H1 (cell line): ENCODE measurements at regions not wholly inside any gene's neighbourhood (a gene's known extent, or its start where the extent isn't known, plus 50 kb on each side); places are given as distances from the start of the nearest gene placed in this dataset.

ENCODE experiments used
- CTCF ChIA-PET: fragments of 300-600 bp; sonication (Branson Sonifier 250); formaldehyde crosslinking; loops from one replicate; lab custom pipeline; 2021; ENCODE audit not compliant: partially characterized antibody; lab: Charles Lee
- POLR2A ChIA-PET: fragments of 300-600 bp; sonication (Branson Sonifier 250); formaldehyde crosslinking; loops from one replicate; lab custom pipeline; 2021; ENCODE audit warnings: inconsistent platforms; ENCODE audit not compliant: partially characterized antibody; lab: Charles Lee
- DNase-seq, 2 experiments: peaks; one replicate each; pipeline versions ENCODE4 v3.0.0 to v3.0.0-alpha.2; 2010 to 2022; ENCODE audit warnings: low spot score in 2 of 2, low read depth in 1 of 2, mixed read lengths in 1 of 2
- FAIRE-seq: peaks from 2 replicates; lab custom pipeline; 2011; peaks lifted over from hg19 to GRCh38; lab: Jason Lieb, UNC
- H2AFZ ChIP-seq: 2 replicates; pipeline ENCODE4 v1.8.1; 2012; ENCODE audit warnings: low read length, inconsistent platforms
- H2AK5ac ChIP-seq: 2 replicates; pipeline ENCODE4 v1.6.1; 2013; ENCODE audit warnings: low read depth, low read length
- H2BK120ac ChIP-seq: replicated peaks from 2 replicates; pipeline ENCODE3; 2013; ENCODE audit warnings: low read depth, low read length, inconsistent platforms
- H2BK12ac ChIP-seq: 2 replicates; pipeline ENCODE4 v1.6.1; 2013; ENCODE audit warnings: low read depth, low read length
- H2BK15ac ChIP-seq: 2 replicates; pipeline ENCODE4 v1.6.1; 2013; ENCODE audit warnings: low read length
- H2BK20ac ChIP-seq: 2 replicates; pipeline ENCODE4 v1.6.1; 2013; ENCODE audit warnings: low read length
- H2BK5ac ChIP-seq: 2 replicates; pipeline ENCODE4 v1.6.1; 2013; ENCODE audit warnings: low read depth, low read length
- H3K14ac ChIP-seq: 2 replicates; pipeline ENCODE4 v1.6.1; 2013; ENCODE audit warnings: inconsistent platforms; ENCODE audit not compliant: insufficient read length
- H3K18ac ChIP-seq: 2 replicates; pipeline ENCODE4 v1.6.1; 2013; ENCODE audit warnings: low read length; ENCODE audit errors: extremely low read depth
- H3K23ac ChIP-seq: 2 replicates; pipeline ENCODE4 v1.6.1; 2013; ENCODE audit warnings: inconsistent platforms; ENCODE audit not compliant: insufficient read length
- H3K23me2 ChIP-seq: 2 replicates; pipeline ENCODE4 v1.6.1; 2013; ENCODE audit warnings: low read depth, low read length
- H3K27ac ChIP-seq: 2 replicates; pipeline ENCODE4 v1.6.1; 2011; ENCODE audit warnings: low read depth, low read length, inconsistent platforms
- H3K27me3 ChIP-seq, 4 experiments: replicated peaks in 1 of 4; 1 replicate in 1 of 4; 2 replicates in 3 of 4; pipeline versions ENCODE4 v1.6.1 to v1.8.1; 2011 to 2013; ENCODE audit warnings: low read length in 3 of 4, mild to moderate bottlenecking in 3 of 4, inconsistent platforms in 2 of 4, mixed read lengths in 2 of 4, moderate library complexity in 1 of 4; ENCODE audit not compliant: control insufficient read depth in 3 of 4, insufficient read depth in 3 of 4; ENCODE audit errors: extremely low read depth in 1 of 4
- H3K36me3 ChIP-seq, 4 experiments: 2 replicates each; pipeline versions ENCODE4 v1.6.1 to v1.8.1; 2011 to 2013; ENCODE audit warnings: mild to moderate bottlenecking in 4 of 4, low read length in 3 of 4, moderate library complexity in 2 of 4, control low read depth in 1 of 4, inconsistent platforms in 1 of 4; ENCODE audit not compliant: insufficient read depth in 4 of 4, control insufficient read depth in 2 of 4
- H3K4ac ChIP-seq: replicated peaks from 2 replicates; pipeline ENCODE3; 2013; ENCODE audit warnings: low read length, low read depth, mixed read lengths, inconsistent platforms; ENCODE audit not compliant: insufficient read length
- H3K4me1 ChIP-seq, 4 experiments: replicated peaks in 1 of 4; 1 replicate in 1 of 4; 2 replicates in 3 of 4; pipeline versions ENCODE4 v1.6.1 to v1.8.1; 2011 to 2013; ENCODE audit warnings: low read length in 3 of 4, inconsistent platforms in 2 of 4, mixed read lengths in 1 of 4; ENCODE audit not compliant: insufficient read depth in 4 of 4, control insufficient read depth in 3 of 4
- H3K4me2 ChIP-seq, 2 experiments: 2 replicates each; pipeline versions ENCODE4 v1.6.1 to v1.8.1; 2011 to 2013; ENCODE audit warnings: low read depth in 2 of 2, low read length in 2 of 2, control low read depth in 1 of 2, inconsistent platforms in 1 of 2, mild to moderate bottlenecking in 1 of 2; ENCODE audit not compliant: insufficient read depth in 1 of 2
- H3K4me3 ChIP-seq, 4 experiments: fragments of 200-600, 300-600 bp in 1 of 4; sonication (generic), shearing (Covaris generic), sonication (Bioruptor Twin) in 1 of 4; 2 replicates each; pipeline versions ENCODE4 v1.5.1 to v1.8.1; 2011 to 2016; ENCODE audit warnings: low read length in 4 of 4, low read depth in 3 of 4, control low read depth in 2 of 4, inconsistent platforms in 2 of 4, mild to moderate bottlenecking in 2 of 4, mixed read lengths in 1 of 4, moderate library complexity in 1 of 4; ENCODE audit not compliant: insufficient read depth in 2 of 4; ENCODE audit errors: extremely low read depth in 1 of 4
- H3K56ac ChIP-seq: replicated peaks from 2 replicates; pipeline ENCODE3; 2013; ENCODE audit warnings: low read depth, mild to moderate bottlenecking, mixed read lengths, low read length, inconsistent platforms; ENCODE audit not compliant: insufficient read length
- H3K79me1 ChIP-seq: 2 replicates; pipeline ENCODE4 v1.6.1; 2013; ENCODE audit warnings: low read depth, low read length, control low read depth
- H3K79me2 ChIP-seq, 2 experiments: 2 replicates each; pipeline versions ENCODE4 v1.6.1 to v1.8.1; 2012 to 2013; ENCODE audit warnings: low read length in 2 of 2, mild to moderate bottlenecking in 2 of 2, inconsistent platforms in 1 of 2; ENCODE audit not compliant: insufficient read depth in 2 of 2, control insufficient read depth in 1 of 2
- H3K9ac ChIP-seq, 4 experiments: replicated peaks in 1 of 4; 1 replicate in 1 of 4; 2 replicates in 3 of 4; pipeline versions ENCODE4 v1.6.1 to v1.8.1; 2011 to 2013; ENCODE audit warnings: low read depth in 3 of 4, low read length in 3 of 4, control low read depth in 2 of 4, mild to moderate bottlenecking in 2 of 4, moderate library complexity in 2 of 4, inconsistent platforms in 1 of 4; ENCODE audit errors: extremely low read depth in 1 of 4
- H3K9me3 ChIP-seq, 2 experiments: 2 replicates each; pipeline versions ENCODE4 v1.6.1 to v1.8.1; 2012 to 2013; ENCODE audit warnings: mild to moderate bottlenecking in 2 of 2, moderate library complexity in 2 of 2, control low read depth in 1 of 2, inconsistent platforms in 1 of 2, low read depth in 1 of 2, low read length in 1 of 2, mixed read lengths in 1 of 2; ENCODE audit not compliant: insufficient read depth in 2 of 2
- H4K20me1 ChIP-seq, 2 experiments: replicated peaks in 1 of 2; 2 replicates each; pipeline versions ENCODE3 to v1.8.1; 2011 to 2013; ENCODE audit warnings: inconsistent platforms in 2 of 2, low read length in 2 of 2, mild to moderate bottlenecking in 1 of 2; ENCODE audit not compliant: insufficient read depth in 2 of 2, control insufficient read depth in 1 of 2
- H4K5ac ChIP-seq: 2 replicates; pipeline ENCODE4 v1.6.1; 2013; ENCODE audit warnings: low read length, low read depth, mixed read lengths, inconsistent platforms; ENCODE audit not compliant: insufficient read length
- H4K8ac ChIP-seq: 2 replicates; pipeline ENCODE4 v1.8.0; 2013; ENCODE audit warnings: mild to moderate bottlenecking, moderate library complexity, low read length, inconsistent platforms; ENCODE audit not compliant: insufficient read depth; ENCODE audit errors: extremely low read depth
- H4K91ac ChIP-seq: replicated peaks from 2 replicates; pipeline ENCODE3; 2013; ENCODE audit warnings: low read length, mixed read lengths, inconsistent platforms; ENCODE audit not compliant: insufficient read length
- CBX5 ChIP-seq: fragments of 300-800, 300-1000 bp; sonication (generic); IDR thresholded peaks from 2 replicates; pipeline ENCODE4 v1.7.1; 2016; ENCODE audit warnings: antibody characterized with exemption, low read length, low read depth
- POU5F1 ChIP-seq: IDR thresholded peaks from 2 replicates; pipeline ENCODE4 v1.6.1; 2011; ENCODE audit warnings: low read depth, mild to moderate bottlenecking, low read length, moderate library complexity
- SRF ChIP-seq: IDR thresholded peaks from 2 replicates; pipeline ENCODE4 v1.6.1; 2011; ENCODE audit warnings: mild to moderate bottlenecking, low read depth, low read length, moderate library complexity
- WGBS, 2 experiments: shearing (Covaris generic) in 1 of 2; methylation state at CpG; one replicate each; pipeline versions ENCODE4 v1.1.6 to v1.1.7; 2013 to 2015; ENCODE audit warnings: low lambda C conversion rate in 2 of 2, mixed read lengths in 2 of 2, inconsistent platforms in 1 of 2, low coverage in 1 of 2, missing lambda C conversion rate in 1 of 2; ENCODE audit not compliant: insufficient replicate concordance in 2 of 2, insufficient coverage in 1 of 2, insufficient read length in 1 of 2; ENCODE audit errors: extremely low coverage in 1 of 2, missing lambda C conversion rate in 1 of 2; 5-methylcytosine and 5-hydroxymethylcytosine counted together
- TF ChIP-seq, protein P1 (sequence below): IDR thresholded peaks from 2 replicates; pipeline ENCODE4 v1.6.1; 2012; ENCODE audit warnings: inconsistent platforms

DNA sequence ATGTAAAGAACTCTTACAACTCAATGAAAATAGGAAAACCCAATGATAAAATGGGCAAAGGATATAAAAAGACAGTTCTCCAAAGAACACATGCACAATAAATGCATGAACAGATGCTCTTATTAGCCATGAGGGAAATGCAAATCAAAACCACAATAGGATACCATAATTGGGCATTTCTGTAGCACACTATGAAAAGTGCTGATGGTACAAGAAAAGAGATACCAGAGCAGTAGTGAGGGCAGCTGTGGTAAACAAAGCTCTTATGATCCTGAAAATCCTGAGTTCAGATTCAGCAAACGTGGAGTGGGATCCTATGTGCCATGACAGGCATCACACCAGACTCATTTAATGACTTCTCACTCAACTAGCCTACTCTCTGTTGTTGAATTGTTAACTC lies 96.7 kb upstream of the SLC25A13 start:
- Histone ChIP-seq H3K23me2 (no peaks in the 10 kb centered on the region), H3K9me3 (no peaks in the 10 kb centered on the region), H2BK15ac (no peak overlapping the region), H4K20me1 (no peaks in the 10 kb centered on the region), H3K79me1 (no peaks in the 10 kb centered on the region), H3K27me3 (no peaks in the 10 kb centered on the region), H3K79me2 (no peaks in the 10 kb centered on the region), H3K18ac (no peak overlapping the region), H3K36me3 (no peaks in the 10 kb centered on the region), H2AFZ (no peak overlapping the region), H3K4ac (no peak overlapping the region), H3K27ac (no peak overlapping the region), H2AK5ac (no peak overlapping the region), H4K5ac (no peak overlapping the region), H4K8ac (no peak overlapping the region), H3K4me2 (no peak overlapping the region), H3K9ac (no peak overlapping the region), H2BK120ac (no peak overlapping the region), H2BK20ac (no peak overlapping the region), H3K23ac (no peak overlapping the region), H3K14ac (no peak overlapping the region), H2BK5ac (no peak overlapping the region), H3K4me1 (peaks cover 2 to 5% (median 3%) of the 10 kb centered on the region in 4 experiments; a peak in 5 of 7 replicates), H3K4me3 (no peak overlapping the region), H4K91ac (no peak overlapping the region), H3K56ac (no peak overlapping the region), H2BK12ac (no peak overlapping the region)
- FAIRE-seq (no peak), DNase-seq (no peak)
- no peak for TF ChIP-seq POU5F1
- TF ChIP-seq, protein P1, sequence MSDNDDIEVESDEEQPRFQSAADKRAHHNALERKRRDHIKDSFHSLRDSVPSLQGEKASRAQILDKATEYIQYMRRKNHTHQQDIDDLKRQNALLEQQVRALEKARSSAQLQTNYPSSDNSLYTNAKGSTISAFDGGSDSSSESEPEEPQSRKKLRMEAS, result no peak
- no peak for TF ChIP-seq SRF
- TF ChIP-seq CBX5, result no peak
- 89% methylated on average over 1 of the region's 1 CpG; no CpG with 5 or more reads in 1 of the 2 experiments for whole genome bisulfite sequencing, 2 experiments
- ChIA-PET POLR2A (no interaction called here), CTCF (no interaction called here)
